HEK293 (cell line): ENCODE measurements at regions not wholly inside any gene's neighbourhood (a gene's known extent, or its start where the extent isn't known, plus 50 kb on each side); places are given as distances from the start of the nearest gene placed in this dataset.

Source experiments
- CTCF ChIA-PET: fragments of 350-600 bp; formaldehyde crosslinking; extraction: SDS; loops from one replicate; lab custom pipeline; 2021; ENCODE audit warnings: antibody characterized with exemption; lab: Yijun Ruan, JAX
- POLR2A ChIA-PET: fragments of 300-600 bp; formaldehyde crosslinking; extraction: SDS; loops from one replicate; lab custom pipeline; 2020; ENCODE audit warnings: antibody characterized with exemption, inconsistent platforms; lab: Yijun Ruan, JAX
- H3K27ac ChIP-seq: fragments of 200-500 bp; sonication (Bioruptor generic); 2 replicates; pipeline ENCODE4 v1.5.1; 2014; ENCODE audit warnings: low read depth, low read length, control low read depth, inconsistent platforms; ENCODE audit errors: extremely low read depth
- H3K36me3 ChIP-seq, 2 experiments: fragments of 200-500 bp in 1 of 2; sonication (Bioruptor generic) in 1 of 2; 1 replicate in 1 of 2; 2 replicates in 1 of 2; pipeline ENCODE4 v1.5.1; 2014 to 2017; ENCODE audit warnings: inconsistent platforms in 2 of 2, low read length in 2 of 2; ENCODE audit not compliant: control insufficient read depth in 2 of 2, insufficient read depth in 1 of 2
- H3K4me1 ChIP-seq: fragments of 200-500 bp; sonication (Bioruptor generic); 2 replicates; pipeline ENCODE4 v1.5.1; 2014; ENCODE audit warnings: mild to moderate bottlenecking, low read length, inconsistent platforms; ENCODE audit not compliant: control insufficient read depth, insufficient read depth
- H3K4me3 ChIP-seq: 2 replicates; pipeline ENCODE4 v1.5.1; 2011; ENCODE audit warnings: low read depth, mild to moderate bottlenecking, control low read depth, low read length, moderate library complexity
- H3K9me3 ChIP-seq: fragments of 200-500 bp; sonication (Bioruptor generic); 2 replicates; pipeline ENCODE4 v1.5.1; 2014; ENCODE audit warnings: low read depth, low read length, inconsistent platforms; ENCODE audit not compliant: control insufficient read depth, insufficient read depth
- BCL11A ChIP-seq: fragments of 450-650 bp; formaldehyde crosslinking; IDR thresholded peaks from 2 replicates; pipeline ENCODE4 v1.5.1; 2016; ENCODE audit warnings: low read depth, missing biosample characterization, missing genetic modification characterization
- EGR2 ChIP-seq: fragments of 450-650 bp; formaldehyde crosslinking; IDR thresholded peaks from 2 replicates; pipeline ENCODE4 v1.5.1; 2016; ENCODE audit warnings: low read depth, missing biosample characterization, missing genetic modification characterization
- HOXD13 ChIP-seq: sonication (generic); formaldehyde crosslinking; IDR thresholded peaks from 2 replicates; pipeline ENCODE4 v1.8.0; 2022; ENCODE audit warnings: missing genetic modification reagents, borderline replicate concordance
- KLF7 ChIP-seq: fragments of 450-650 bp; formaldehyde crosslinking; IDR thresholded peaks from 2 replicates; pipeline ENCODE4 v1.5.1; 2016; ENCODE audit warnings: missing biosample characterization, missing genetic modification characterization, borderline replicate concordance
- SCRT2 ChIP-seq: fragments of 450-650 bp; formaldehyde crosslinking; IDR thresholded peaks from 2 replicates; pipeline ENCODE4 v1.5.1; 2016; ENCODE audit warnings: missing biosample characterization, missing genetic modification characterization
- ZBTB1 ChIP-seq: fragments of 450-650 bp; formaldehyde crosslinking; IDR thresholded peaks from 2 replicates; pipeline ENCODE4 v1.5.1; 2016; ENCODE audit warnings: missing biosample characterization, missing genetic modification characterization
- ZBTB48 ChIP-seq: fragments of 450-650 bp; formaldehyde crosslinking; IDR thresholded peaks from 2 replicates; pipeline ENCODE4 v1.5.1; 2016; ENCODE audit warnings: missing biosample characterization, missing genetic modification characterization
- ZBTB7A ChIP-seq: fragments of 450-650 bp; formaldehyde crosslinking; IDR thresholded peaks from 2 replicates; pipeline ENCODE4 v1.5.1; 2016; ENCODE audit warnings: low read depth, missing biosample characterization, missing genetic modification characterization
- ZNF23 ChIP-seq: fragments of 450-650 bp; formaldehyde crosslinking; IDR thresholded peaks from 2 replicates; pipeline ENCODE4 v1.5.1; 2016; ENCODE audit warnings: missing biosample characterization, missing genetic modification characterization, borderline replicate concordance
- ZNF274 ChIP-seq, 2 experiments: fragments of 200-500 bp in 1 of 2; fragments of 450-650 bp in 1 of 2; sonication (Bioruptor generic) in 1 of 2; formaldehyde crosslinking in 1 of 2; IDR thresholded peaks; 2 replicates each; pipeline versions ENCODE4 v1.5.1 to v1.6.1; 2014 to 2016; ENCODE audit warnings: borderline replicate concordance in 1 of 2, inconsistent platforms in 1 of 2, low read length in 1 of 2, missing biosample characterization in 1 of 2, missing genetic modification characterization in 1 of 2
- ZNF311 ChIP-seq: fragments of 450-650 bp; formaldehyde crosslinking; IDR thresholded peaks from 2 replicates; pipeline ENCODE4 v1.5.1; 2017; ENCODE audit warnings: missing biosample characterization, missing genetic modification characterization, borderline replicate concordance
- ZNF404 ChIP-seq: fragments of 450-650 bp; formaldehyde crosslinking; IDR thresholded peaks from 2 replicates; pipeline ENCODE4 v1.5.1; 2017; ENCODE audit warnings: missing biosample characterization, missing genetic modification characterization
- ZNF544 ChIP-seq: fragments of 450-650 bp; formaldehyde crosslinking; IDR thresholded peaks from 2 replicates; pipeline ENCODE4 v1.5.0; 2017; ENCODE audit warnings: missing biosample characterization, missing genetic modification characterization
- ZNF585B ChIP-seq: fragments of 450-650 bp; formaldehyde crosslinking; IDR thresholded peaks from 2 replicates; pipeline ENCODE4 v1.5.1; 2016; ENCODE audit warnings: missing biosample characterization, missing genetic modification characterization
- ZNF600 ChIP-seq: fragments of 450-650 bp; formaldehyde crosslinking; IDR thresholded peaks from 2 replicates; pipeline ENCODE4 v1.5.1; 2016; ENCODE audit warnings: missing biosample characterization, missing genetic modification characterization
- ZNF629 ChIP-seq: fragments of 450-650 bp; formaldehyde crosslinking; IDR thresholded peaks from 2 replicates; pipeline ENCODE4 v1.5.1; 2017; ENCODE audit warnings: missing biosample characterization, missing genetic modification characterization
- ZNF658 ChIP-seq: fragments of 450-650 bp; formaldehyde crosslinking; IDR thresholded peaks from 2 replicates; pipeline ENCODE4; 2016; ENCODE audit warnings: missing biosample characterization, missing genetic modification characterization
- ZNF664 ChIP-seq: fragments of 450-650 bp; formaldehyde crosslinking; IDR thresholded peaks from 2 replicates; pipeline ENCODE4 v1.5.1; 2016; ENCODE audit warnings: missing biosample characterization, missing genetic modification characterization
- TF ChIP-seq, protein P1 (sequence below): fragments of 450-650 bp; formaldehyde crosslinking; IDR thresholded peaks from 2 replicates; pipeline ENCODE4 v1.5.1; 2017; ENCODE audit warnings: missing biosample characterization, mild to moderate bottlenecking, missing genetic modification characterization, moderate library complexity
- TF ChIP-seq, protein P2 (sequence below): fragments of 450-650 bp; formaldehyde crosslinking; IDR thresholded peaks from 2 replicates; pipeline ENCODE4 v1.5.1; 2016; ENCODE audit warnings: missing biosample characterization, missing genetic modification characterization
- TF ChIP-seq, protein P3 (sequence below): fragments of 450-650 bp; formaldehyde crosslinking; IDR thresholded peaks from 2 replicates; pipeline ENCODE4 v1.5.1; 2016; ENCODE audit warnings: missing biosample characterization, missing genetic modification characterization, borderline replicate concordance

DNA sequence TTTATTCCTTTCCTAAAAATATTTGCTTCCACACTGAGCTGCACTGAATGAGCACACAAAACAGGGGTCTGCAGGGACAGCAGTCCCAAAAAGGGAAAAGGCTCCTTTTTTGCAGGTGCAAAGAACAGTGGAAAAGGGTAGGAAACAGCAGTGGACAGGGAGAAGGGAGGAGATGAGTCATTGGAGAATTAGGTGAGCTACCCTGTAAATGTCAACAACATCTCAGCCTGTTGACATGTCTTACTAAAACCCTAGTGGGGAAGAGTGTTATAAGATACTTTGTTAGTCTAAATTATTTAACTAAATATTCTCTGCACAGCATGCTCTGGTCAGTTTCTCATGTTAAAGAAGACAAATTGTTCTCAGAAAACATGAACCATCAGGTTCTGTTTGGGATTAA lies 151.5 kb upstream of the FBXL4 start:
- H3K9me3 ChIP-seq: no peaks in the 10 kb centered on the region
- H3K36me3 ChIP-seq: no peaks in the 10 kb centered on the region
- POLR2A ChIA-PET: no interaction called here
- H3K4me3 ChIP-seq: no peak overlapping the region
- CTCF ChIA-PET: interaction anchor here (1.3 to 1.8 kb wide), 3 partner anchors 10 to 21 kb away, joined by 4 to 8 read pairs (median 8); no protein-coding TSS in a partner anchor
- H3K4me1 ChIP-seq: no peaks in the 10 kb centered on the region
- H3K27ac ChIP-seq: no peak overlapping the region
- 0 out of 2 replicates have a peak, but pooled peaks have one; percentile 19 for TF ChIP-seq SCRT2 (tag by site-specific recombination)
- TF ChIP-seq ZNF629 (tag by site-specific recombination): no peak
- TF ChIP-seq, protein P1, sequence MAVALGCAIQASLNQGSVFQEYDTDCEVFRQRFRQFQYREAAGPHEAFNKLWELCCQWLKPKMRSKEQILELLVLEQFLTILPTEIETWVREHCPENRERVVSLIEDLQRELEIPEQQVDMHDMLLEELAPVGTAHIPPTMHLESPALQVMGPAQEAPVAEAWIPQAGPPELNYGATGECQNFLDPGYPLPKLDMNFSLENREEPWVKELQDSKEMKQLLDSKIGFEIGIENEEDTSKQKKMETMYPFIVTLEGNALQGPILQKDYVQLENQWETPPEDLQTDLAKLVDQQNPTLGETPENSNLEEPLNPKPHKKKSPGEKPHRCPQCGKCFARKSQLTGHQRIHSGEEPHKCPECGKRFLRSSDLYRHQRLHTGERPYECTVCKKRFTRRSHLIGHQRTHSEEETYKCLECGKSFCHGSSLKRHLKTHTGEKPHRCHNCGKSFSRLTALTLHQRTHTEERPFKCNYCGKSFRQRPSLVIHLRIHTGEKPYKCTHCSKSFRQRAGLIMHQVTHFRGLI (tag by site-specific recombination): no peak
- no peak for TF ChIP-seq ZNF544 (tag by site-specific recombination)
- no peak for TF ChIP-seq ZNF23 (tag by site-specific recombination)

DNA sequence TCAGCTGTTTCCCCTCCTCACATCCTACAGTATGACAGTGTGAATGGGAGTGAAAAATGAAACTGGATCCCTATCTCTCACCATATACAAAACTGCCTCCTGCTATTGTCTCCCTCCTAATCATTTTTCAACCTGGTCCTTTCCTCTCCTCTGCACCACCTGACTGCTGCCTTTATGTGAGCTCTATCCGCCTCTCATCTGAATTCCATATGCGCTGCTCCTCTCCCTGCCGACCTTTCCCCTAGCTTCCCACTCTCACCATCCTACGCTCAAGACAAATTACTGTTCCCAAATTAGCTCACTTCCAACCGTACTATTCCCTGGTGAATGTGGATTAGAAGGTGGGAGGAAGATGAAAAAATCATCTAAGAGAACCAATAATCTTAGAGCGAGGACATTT lies 148.4 kb upstream of the FBXL4 start:
- POLR2A ChIA-PET: no interaction called here
- no peaks in the 10 kb centered on the region for H3K36me3 ChIP-seq

DNA sequence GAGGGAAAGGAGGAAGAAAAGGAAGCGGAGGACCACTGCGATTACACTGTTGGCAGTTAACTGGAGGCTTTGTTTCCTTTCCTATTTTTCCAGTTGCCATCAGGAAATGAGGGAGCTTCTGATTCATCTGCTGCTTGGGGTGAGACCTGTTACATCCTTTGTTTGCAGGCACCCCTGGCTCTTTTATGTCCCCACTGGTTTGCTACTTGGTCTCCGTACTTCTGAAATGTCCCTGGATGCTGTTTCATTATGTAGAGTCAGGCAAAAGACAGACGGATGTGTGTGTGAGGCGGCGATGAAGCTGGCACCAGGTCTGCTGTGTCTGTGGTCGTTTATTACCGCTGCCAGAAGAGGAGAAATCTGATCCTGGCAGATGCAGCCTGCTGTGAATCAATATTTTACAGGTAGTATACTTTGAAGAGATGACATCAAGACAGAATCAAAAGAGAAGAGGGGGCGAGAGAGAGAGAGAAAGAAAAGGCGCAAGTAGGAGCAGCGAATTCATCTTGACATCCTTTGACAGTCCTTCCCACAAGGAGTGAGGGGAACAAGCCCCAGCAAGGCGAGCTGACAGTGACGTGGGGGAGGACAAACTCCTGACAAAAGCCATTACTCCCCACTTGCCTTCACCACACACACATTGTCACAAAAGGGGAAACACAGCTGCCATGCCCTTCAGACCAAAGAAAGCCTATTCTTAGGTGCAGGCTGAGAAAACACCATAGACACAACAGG lies 145.9 kb upstream of the FBXL4 start:
- Histone ChIP-seq H3K9me3 (no peaks in the 10 kb centered on the region), H3K4me1 (no peaks in the 10 kb centered on the region), H3K4me3 (no peak overlapping the region), H3K27ac (no peak overlapping the region), H3K36me3 (no peaks in the 10 kb centered on the region)
- ChIA-PET CTCF (interaction anchor here (1.2 kb wide), 1 partner anchor 26 kb away, joined by 3 read pairs; no protein-coding TSS in a partner anchor), POLR2A (no interaction called here)
- TF ChIP-seq ZBTB48 (tag by site-specific recombination): no peak
- no peak for TF ChIP-seq ZNF600 (tag by site-specific recombination)
- TF ChIP-seq ZBTB1 (tag by site-specific recombination): no peak
- TF ChIP-seq ZNF274 (IDR thresholded peaks at IDR 0.05; ENCODE audit: low read length): no peak
- no peak for TF ChIP-seq ZNF274 (tag by site-specific recombination; IDR thresholded peaks at IDR 0.05; ENCODE audit: borderline replicate concordance)
- TF ChIP-seq ZNF658 (tag by site-specific recombination): no peak
- TF ChIP-seq KLF7 (tag by site-specific recombination): no peak
- TF ChIP-seq ZBTB7A (tag by site-specific recombination): no peak
- TF ChIP-seq, protein P2, sequence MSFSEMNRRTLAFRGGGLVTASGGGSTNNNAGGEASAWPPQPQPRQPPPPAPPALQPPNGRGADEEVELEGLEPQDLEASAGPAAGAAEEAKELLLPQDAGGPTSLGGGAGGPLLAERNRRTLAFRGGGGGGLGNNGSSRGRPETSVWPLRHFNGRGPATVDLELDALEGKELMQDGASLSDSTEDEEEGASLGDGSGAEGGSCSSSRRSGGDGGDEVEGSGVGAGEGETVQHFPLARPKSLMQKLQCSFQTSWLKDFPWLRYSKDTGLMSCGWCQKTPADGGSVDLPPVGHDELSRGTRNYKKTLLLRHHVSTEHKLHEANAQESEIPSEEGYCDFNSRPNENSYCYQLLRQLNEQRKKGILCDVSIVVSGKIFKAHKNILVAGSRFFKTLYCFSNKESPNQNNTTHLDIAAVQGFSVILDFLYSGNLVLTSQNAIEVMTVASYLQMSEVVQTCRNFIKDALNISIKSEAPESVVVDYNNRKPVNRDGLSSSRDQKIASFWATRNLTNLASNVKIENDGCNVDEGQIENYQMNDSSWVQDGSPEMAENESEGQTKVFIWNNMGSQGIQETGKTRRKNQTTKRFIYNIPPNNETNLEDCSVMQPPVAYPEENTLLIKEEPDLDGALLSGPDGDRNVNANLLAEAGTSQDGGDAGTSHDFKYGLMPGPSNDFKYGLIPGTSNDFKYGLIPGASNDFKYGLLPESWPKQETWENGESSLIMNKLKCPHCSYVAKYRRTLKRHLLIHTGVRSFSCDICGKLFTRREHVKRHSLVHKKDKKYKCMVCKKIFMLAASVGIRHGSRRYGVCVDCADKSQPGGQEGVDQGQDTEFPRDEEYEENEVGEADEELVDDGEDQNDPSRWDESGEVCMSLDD (tag by site-specific recombination): no peak
- TF ChIP-seq EGR2: no peak
- TF ChIP-seq, protein P3, sequence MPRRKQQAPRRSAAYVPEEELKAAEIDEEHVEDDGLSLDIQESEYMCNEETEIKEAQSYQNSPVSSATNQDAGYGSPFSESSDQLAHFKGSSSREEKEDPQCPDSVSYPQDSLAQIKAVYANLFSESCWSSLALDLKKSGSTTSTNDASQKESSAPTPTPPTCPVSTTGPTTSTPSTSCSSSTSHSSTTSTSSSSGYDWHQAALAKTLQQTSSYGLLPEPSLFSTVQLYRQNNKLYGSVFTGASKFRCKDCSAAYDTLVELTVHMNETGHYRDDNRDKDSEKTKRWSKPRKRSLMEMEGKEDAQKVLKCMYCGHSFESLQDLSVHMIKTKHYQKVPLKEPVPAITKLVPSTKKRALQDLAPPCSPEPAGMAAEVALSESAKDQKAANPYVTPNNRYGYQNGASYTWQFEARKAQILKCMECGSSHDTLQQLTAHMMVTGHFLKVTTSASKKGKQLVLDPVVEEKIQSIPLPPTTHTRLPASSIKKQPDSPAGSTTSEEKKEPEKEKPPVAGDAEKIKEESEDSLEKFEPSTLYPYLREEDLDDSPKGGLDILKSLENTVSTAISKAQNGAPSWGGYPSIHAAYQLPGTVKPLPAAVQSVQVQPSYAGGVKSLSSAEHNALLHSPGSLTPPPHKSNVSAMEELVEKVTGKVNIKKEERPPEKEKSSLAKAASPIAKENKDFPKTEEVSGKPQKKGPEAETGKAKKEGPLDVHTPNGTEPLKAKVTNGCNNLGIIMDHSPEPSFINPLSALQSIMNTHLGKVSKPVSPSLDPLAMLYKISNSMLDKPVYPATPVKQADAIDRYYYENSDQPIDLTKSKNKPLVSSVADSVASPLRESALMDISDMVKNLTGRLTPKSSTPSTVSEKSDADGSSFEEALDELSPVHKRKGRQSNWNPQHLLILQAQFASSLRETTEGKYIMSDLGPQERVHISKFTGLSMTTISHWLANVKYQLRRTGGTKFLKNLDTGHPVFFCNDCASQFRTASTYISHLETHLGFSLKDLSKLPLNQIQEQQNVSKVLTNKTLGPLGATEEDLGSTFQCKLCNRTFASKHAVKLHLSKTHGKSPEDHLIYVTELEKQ: no peak

More for the DNA sequence above, 148.4 kb upstream of the FBXL4 start:
- no peak overlapping the region for H3K27ac ChIP-seq
- no peak for TF ChIP-seq BCL11A (tag by site-specific recombination)
- peak; percentile 96 for TF ChIP-seq EGR2
- no peak for TF ChIP-seq ZNF585B (tag by site-specific recombination)
- no peak for TF ChIP-seq ZNF664 (tag by site-specific recombination)
- no peak for TF ChIP-seq ZNF629 (tag by site-specific recombination)
- TF ChIP-seq HOXD13 (CRISPR knock-in tag): no peak
- no peak for TF ChIP-seq ZNF311 (tag by site-specific recombination)
- TF ChIP-seq ZNF404: no peak
- TF ChIP-seq, all 188 proteins: peak for 1
- Histone ChIP-seq H3K9me3 (no peaks in the 10 kb centered on the region), H3K4me3 (no peak overlapping the region), H3K4me1 (no peaks in the 10 kb centered on the region)
- CTCF ChIA-PET: interaction anchor here (0.5 to 1.4 kb wide), 3 partner anchors 16 to 1580 kb away, joined by 3 to 5 read pairs (median 5); no protein-coding TSS in a partner anchor
